Ishikawa (cell line): ENCODE measurements at regions not wholly inside any gene's neighbourhood (a gene's known extent, or its start where the extent isn't known, plus 50 kb on each side); places are given as distances from the start of the nearest gene placed in this dataset.

Experiments used
- CEBPB ChIP-seq: IDR thresholded peaks from 2 replicates; pipeline ENCODE4 v1.6.1; 2012
- CREB1 ChIP-seq: IDR thresholded peaks from 2 replicates; pipeline ENCODE4 v1.6.1; 2012; ENCODE audit warnings: low read depth
- EGR1 ChIP-seq: IDR thresholded peaks from 2 replicates; pipeline ENCODE4 v1.6.1; 2012
- EP300 ChIP-seq: IDR thresholded peaks from 2 replicates; pipeline ENCODE4 v1.6.1; 2012; ENCODE audit warnings: borderline replicate concordance
- FOXM1 ChIP-seq: IDR thresholded peaks from 2 replicates; pipeline ENCODE4 v1.6.1; 2012; ENCODE audit warnings: low read depth, borderline replicate concordance
- MAX ChIP-seq: IDR thresholded peaks from 2 replicates; pipeline ENCODE4 v1.6.1; 2012
- NFIC ChIP-seq: IDR thresholded peaks from 2 replicates; pipeline ENCODE4 v1.6.1; 2012
- RAD21 ChIP-seq: IDR thresholded peaks from 2 replicates; pipeline ENCODE4 v1.6.1; 2012; ENCODE audit warnings: low read depth
- REST ChIP-seq: IDR thresholded peaks from 2 replicates; pipeline ENCODE4 v1.6.1; 2012; ENCODE audit warnings: low read depth, mild to moderate bottlenecking
- TAF1 ChIP-seq: IDR thresholded peaks from 2 replicates; pipeline ENCODE4 v1.6.1; 2012; ENCODE audit warnings: low read depth, mild to moderate bottlenecking
- TCF12 ChIP-seq: IDR thresholded peaks from 2 replicates; pipeline ENCODE4 v1.6.1; 2012; ENCODE audit warnings: low read depth
- TEAD4 ChIP-seq: IDR thresholded peaks from 2 replicates; pipeline ENCODE4 v1.6.1; 2012
- USF1 ChIP-seq: IDR thresholded peaks from 2 replicates; pipeline ENCODE4 v1.6.1; 2012
- YY1 ChIP-seq: IDR thresholded peaks from 2 replicates; pipeline ENCODE4 v1.6.1; 2012; ENCODE audit warnings: low read depth
- ZBTB7A ChIP-seq: IDR thresholded peaks from 2 replicates; pipeline ENCODE4 v1.6.1; 2012; ENCODE audit warnings: low read depth

GRCh38 chr20:22818636-22819035, 216.5 kb upstream of the SSTR4 start:
- no peak for TF ChIP-seq USF1
- TF ChIP-seq TEAD4, result no peak
- TF ChIP-seq TCF12, result no peak
- TF ChIP-seq ZBTB7A, result no peak
- no peak for TF ChIP-seq CREB1
- no peak for TF ChIP-seq CEBPB
- TF ChIP-seq EGR1, result no peak
- TF ChIP-seq TAF1, result no peak
- TF ChIP-seq FOXM1, result no peak
- TF ChIP-seq MAX, result no peak
- TF ChIP-seq YY1, result no peak
- no peak for TF ChIP-seq REST
- no peak for TF ChIP-seq NFIC

- TF ChIP-seq EGR1 (no peak), MAX (no peak), TCF12 (no peak), REST (no peak), USF1 (no peak), CEBPB (no peak), RAD21 (no peak), NFIC (no peak)
These were observed 216.0 kb upstream of the SSTR4 start for GRCh38 chr20:22819112-22819511.

GRCh38 chr20:22819784-22820183, 215.3 kb upstream of the SSTR4 start:
- TF ChIP-seq TCF12 (no peak), NFIC (no peak), MAX (no peak), TAF1 (no peak), YY1 (no peak), FOXM1 (no peak), EP300 (no peak), REST (no peak)

GRCh38 chr20:22821081-22821727, 213.9 kb upstream of the SSTR4 start:
- TF ChIP-seq EP300 (no peak), REST (no peak), TCF12 (no peak), NFIC (no peak), TEAD4 (no peak), CREB1 (no peak), CEBPB (no peak), ZBTB7A (no peak), YY1 (no peak), USF1 (no peak), TAF1 (no peak), EGR1 (no peak), FOXM1 (no peak)
